ENCODE measurements at regions not wholly inside any gene's neighbourhood (a gene's known extent, or its start where the extent isn't known, plus 50 kb on each side); places are given as distances from the start of the nearest gene placed in this dataset.

GRCh38 chr11:92626624-92627023 lies 342.8 kb upstream of the MTNR1B start:
- DNase-seq: no peak

- no peak for DNase-seq
Measured at GRCh38 chr11:92627615-92628256, 341.7 kb upstream of the MTNR1B start.

- DNase-seq: peak; percentile 91 to 93
Measured at GRCh38 chr11:92628401-92629292, 340.8 kb upstream of the MTNR1B start.

- DNase-seq: no peak
Measured at GRCh38 chr11:92632495-92632894, 337.0 kb upstream of the MTNR1B start.

- DNase-seq: no peak
Measured at GRCh38 chr11:92633820-92634219, 335.6 kb upstream of the MTNR1B start.

GRCh38 chr11:92636543-92637188 lies 332.8 kb upstream of the MTNR1B start:
- no peak for DNase-seq

GRCh38 chr11:92638678-92639077 lies 330.8 kb upstream of the MTNR1B start:
- DNase-seq: no peak

- no peak for DNase-seq
Measured at GRCh38 chr11:92642177-92642931, 327.1 kb upstream of the MTNR1B start.

- DNase-seq: no peak
Measured at GRCh38 chr11:92643827-92644226, 325.6 kb upstream of the MTNR1B start.

- peak; percentile 42 to 61 for DNase-seq
Measured at GRCh38 chr11:92644595-92645445, 324.6 kb upstream of the MTNR1B start.

- no peak for DNase-seq
Measured at GRCh38 chr11:92651159-92651558, 318.3 kb upstream of the MTNR1B start.

- no peak for DNase-seq
Measured at GRCh38 chr11:92653454-92653853, 316.0 kb upstream of the MTNR1B start.

- no peak for DNase-seq
Measured at GRCh38 chr11:92656783-92657182, 312.7 kb upstream of the MTNR1B start.

GRCh38 chr11:92657226-92657625 lies 312.2 kb upstream of the MTNR1B start:
- DNase-seq: no peak

GRCh38 chr11:92658733-92659132 lies 310.7 kb upstream of the MTNR1B start:
- DNase-seq: no peak

GRCh38 chr11:92659793-92660192 lies 309.7 kb upstream of the MTNR1B start:
- DNase-seq: no peak

GRCh38 chr11:92662601-92663360 lies 306.7 kb upstream of the MTNR1B start:
- no peak for DNase-seq

GRCh38 chr11:92663539-92663938 lies 305.9 kb upstream of the MTNR1B start:
- no peak for DNase-seq

GRCh38 chr11:92667486-92668152 lies 301.8 kb upstream of the MTNR1B start:
- no peak for DNase-seq

GRCh38 chr11:92670308-92670890 lies 299.1 kb upstream of the MTNR1B start:
- no peak for DNase-seq
